Lower leg skin (tissue), 4 donors: ENCODE measurements at regions not wholly inside any gene's neighbourhood (a gene's known extent, or its start where the extent isn't known, plus 50 kb on each side); places are given as distances from the start of the nearest gene placed in this dataset.

ENCODE experiments used
- DNase-seq, 2 donors: peaks; one replicate each; pipeline ENCODE4 v3.0.0-alpha.2; 2019; ENCODE audit warnings: low spot score in 2 of 2
- H3K4me3 ChIP-seq: fragments of 200-600 bp; sonication (generic); 2 replicates; pipeline ENCODE4 v1.5.1; 2017; ENCODE audit warnings: mild to moderate bottlenecking, low read depth; ENCODE audit not compliant: poor library complexity, severe bottlenecking
- CTCF ChIP-seq, 3 donors: fragments of 450-650 bp; IDR thresholded peaks; one replicate each; pipeline ENCODE4 v1.5.1; 2016; ENCODE audit warnings: antibody characterized with exemption in 3 of 3, mild to moderate bottlenecking in 3 of 3, moderate library complexity in 2 of 3
- POLR2A ChIP-seq, 2 donors: fragments of 450-650 bp; IDR thresholded peaks; one replicate each; pipeline ENCODE4 v1.6.1; 2016 to 2017; ENCODE audit warnings: antibody characterized with exemption in 2 of 2, mild to moderate bottlenecking in 1 of 2, moderate library complexity in 1 of 2
- WGBS, 2 donors: methylation state at CpG; one replicate each; pipeline ENCODE4 v1.1.5; 2018; 5-methylcytosine and 5-hydroxymethylcytosine counted together
- intact Hi-C: fragments of 100-400 bp; cut with DNase I; formaldehyde crosslinking; loops from one replicate; pipeline ENCODE4 v1.15.0; 2023; ENCODE audit warnings: low total_unique reads

- intact Hi-C loops: no loop called here
- no peak for DNase-seq
- no peak for TF ChIP-seq POLR2A (IDR thresholded peaks at IDR 0.05)
- TF ChIP-seq CTCF (IDR thresholded peaks at IDR 0.05): no peak
- no peak overlapping the region for H3K4me3 ChIP-seq
- 84 to 88% methylated on average over 3 of the region's 3 CpGs for WGBS, 2 donors
These were observed 80.8 kb upstream of the COL21A1 start for GRCh38 chr6:56327946-56328727.

GRCh38 chr6:56324396-56324795, 77.0 kb upstream of the COL21A1 start:
- DNase-seq: no peak
- 40 to 43% methylated on average over 6 of the region's 6 CpGs for WGBS, 2 donors
- H3K4me3 ChIP-seq: no peak overlapping the region
- TF ChIP-seq POLR2A (IDR thresholded peaks at IDR 0.05) (no peak), CTCF (IDR thresholded peaks at IDR 0.05) (no peak)
- intact Hi-C loops: no loop called here

GRCh38 chr6:56318851-56319250, 71.5 kb upstream of the COL21A1 start:
- TF ChIP-seq CTCF (IDR thresholded peaks at IDR 0.05) (no peak), POLR2A (IDR thresholded peaks at IDR 0.05) (no peak)
- no peak for DNase-seq
- no peak overlapping the region for H3K4me3 ChIP-seq
- intact Hi-C loops: no loop called here
- 80 to 81% methylated on average over 2 of the region's 2 CpGs for WGBS, 2 donors

- H3K4me3 ChIP-seq: no peak overlapping the region
- DNase-seq: no peak
- TF ChIP-seq POLR2A (IDR thresholded peaks at IDR 0.05): no peak
- no peak for TF ChIP-seq CTCF (IDR thresholded peaks at IDR 0.05)
- 70 to 72% methylated on average over 11 of the region's 11 CpGs for WGBS, 2 donors
- intact Hi-C loops: loop anchor here (1.0 kb wide), 1 partner anchor 16 kb away; no protein-coding TSS in a partner anchor
These were observed 67.5 kb upstream of the COL21A1 start for GRCh38 chr6:56314683-56315523.

- WGBS, 2 donors: 84 to 89% methylated on average over 5 of the region's 5 CpGs
- no peak overlapping the region for H3K4me3 ChIP-seq
- no peak for TF ChIP-seq POLR2A (IDR thresholded peaks at IDR 0.05)
- no peak for TF ChIP-seq CTCF (IDR thresholded peaks at IDR 0.05)
- DNase-seq: no peak
- intact Hi-C loops: no loop called here
These were observed 64.4 kb upstream of the COL21A1 start for GRCh38 chr6:56311533-56312448.
